HEK293 (cell line): ENCODE measurements at regions not wholly inside any gene's neighbourhood (a gene's known extent, or its start where the extent isn't known, plus 50 kb on each side); places are given as distances from the start of the nearest gene placed in this dataset.
A peak's percentile ranks its signal among the peaks of the same experiment; 100 is the strongest.
"Not testable (repeated sequence)": the region's sequence is repeated elsewhere in the genome, so short reads cannot be mapped to it uniquely, and the experiment has no call there.

Source experiments
- CTCF ChIA-PET: fragments of 350-600 bp; formaldehyde crosslinking; extraction: SDS; loops from one replicate; lab custom pipeline; 2021; ENCODE audit warnings: antibody characterized with exemption; lab: Yijun Ruan, JAX
- POLR2A ChIA-PET: fragments of 300-600 bp; formaldehyde crosslinking; extraction: SDS; loops from one replicate; lab custom pipeline; 2020; ENCODE audit warnings: antibody characterized with exemption, inconsistent platforms; lab: Yijun Ruan, JAX
- H3K27ac ChIP-seq: fragments of 200-500 bp; sonication (Bioruptor generic); 2 replicates; pipeline ENCODE4 v1.5.1; 2014; ENCODE audit warnings: low read depth, low read length, control low read depth, inconsistent platforms; ENCODE audit errors: extremely low read depth
- H3K36me3 ChIP-seq, 2 experiments: fragments of 200-500 bp in 1 of 2; sonication (Bioruptor generic) in 1 of 2; 1 replicate in 1 of 2; 2 replicates in 1 of 2; pipeline ENCODE4 v1.5.1; 2014 to 2017; ENCODE audit warnings: inconsistent platforms in 2 of 2, low read length in 2 of 2; ENCODE audit not compliant: control insufficient read depth in 2 of 2, insufficient read depth in 1 of 2
- H3K4me1 ChIP-seq: fragments of 200-500 bp; sonication (Bioruptor generic); 2 replicates; pipeline ENCODE4 v1.5.1; 2014; ENCODE audit warnings: mild to moderate bottlenecking, low read length, inconsistent platforms; ENCODE audit not compliant: control insufficient read depth, insufficient read depth
- H3K4me3 ChIP-seq: 2 replicates; pipeline ENCODE4 v1.5.1; 2011; ENCODE audit warnings: low read depth, mild to moderate bottlenecking, control low read depth, low read length, moderate library complexity
- H3K9me3 ChIP-seq: fragments of 200-500 bp; sonication (Bioruptor generic); 2 replicates; pipeline ENCODE4 v1.5.1; 2014; ENCODE audit warnings: low read depth, low read length, inconsistent platforms; ENCODE audit not compliant: control insufficient read depth, insufficient read depth
- GFI1B ChIP-seq: fragments of 450-650 bp; formaldehyde crosslinking; IDR thresholded peaks from 2 replicates; pipeline ENCODE4 v1.5.1; 2016; ENCODE audit warnings: missing biosample characterization, missing genetic modification characterization
- GLIS1 ChIP-seq: fragments of 450-650 bp; formaldehyde crosslinking; IDR thresholded peaks from 2 replicates; pipeline ENCODE4 v1.5.1; 2016; ENCODE audit warnings: missing biosample characterization, missing genetic modification characterization
- INSM2 ChIP-seq: fragments of 450-650 bp; formaldehyde crosslinking; IDR thresholded peaks from 2 replicates; pipeline ENCODE4 v1.5.1; 2016; ENCODE audit warnings: missing biosample characterization, missing genetic modification characterization
- KLF10 ChIP-seq: fragments of 450-650 bp; IDR thresholded peaks from 2 replicates; pipeline ENCODE4 v1.5.1; 2018; ENCODE audit warnings: missing biosample characterization, mild to moderate bottlenecking, missing genetic modification characterization
- KLF16 ChIP-seq: fragments of 450-650 bp; formaldehyde crosslinking; IDR thresholded peaks from 2 replicates; pipeline ENCODE4 v1.5.1; 2017; ENCODE audit warnings: missing biosample characterization, missing genetic modification characterization
- PBX3 ChIP-seq: sonication (generic); formaldehyde crosslinking; IDR thresholded peaks from 2 replicates; pipeline ENCODE4 v1.8.1; 2022; ENCODE audit warnings: mild to moderate bottlenecking, moderate library complexity, missing genetic modification reagents
- SALL2 ChIP-seq: fragments of 450-650 bp; formaldehyde crosslinking; IDR thresholded peaks from 2 replicates; pipeline ENCODE4 v1.5.0; 2017; ENCODE audit warnings: missing biosample characterization, mild to moderate bottlenecking, missing genetic modification characterization, borderline replicate concordance
- ZBTB8A ChIP-seq: fragments of 450-650 bp; formaldehyde crosslinking; IDR thresholded peaks from 2 replicates; pipeline ENCODE4 v1.5.1; 2016; ENCODE audit warnings: missing biosample characterization, missing genetic modification characterization
- ZEB2 ChIP-seq: fragments of 450-650 bp; formaldehyde crosslinking; IDR thresholded peaks from 2 replicates; pipeline ENCODE4 v1.5.1; 2016; ENCODE audit warnings: missing biosample characterization, missing genetic modification characterization
- ZFHX2 ChIP-seq: fragments of 450-650 bp; formaldehyde crosslinking; conservative IDR thresholded peaks from 2 replicates; pipeline ENCODE4 v1.5.1; 2016; ENCODE audit warnings: missing biosample characterization, missing genetic modification characterization
- ZNF19 ChIP-seq: fragments of 450-650 bp; formaldehyde crosslinking; IDR thresholded peaks from 2 replicates; pipeline ENCODE4; 2016; ENCODE audit warnings: missing biosample characterization, missing genetic modification characterization, low read depth
- ZNF23 ChIP-seq: fragments of 450-650 bp; formaldehyde crosslinking; IDR thresholded peaks from 2 replicates; pipeline ENCODE4 v1.5.1; 2016; ENCODE audit warnings: missing biosample characterization, missing genetic modification characterization, borderline replicate concordance
- ZNF248 ChIP-seq: fragments of 450-650 bp; formaldehyde crosslinking; IDR thresholded peaks from 2 replicates; pipeline ENCODE4 v1.5.1; 2017; ENCODE audit warnings: missing biosample characterization, missing genetic modification characterization
- ZNF354C ChIP-seq: fragments of 450-650 bp; formaldehyde crosslinking; IDR thresholded peaks from 2 replicates; pipeline ENCODE4 v1.5.1; 2016; ENCODE audit warnings: missing biosample characterization, missing genetic modification characterization, low read depth, borderline replicate concordance
- ZNF394 ChIP-seq: fragments of 450-650 bp; formaldehyde crosslinking; IDR thresholded peaks from 2 replicates; pipeline ENCODE4 v1.5.1; 2016; ENCODE audit warnings: missing biosample characterization, missing genetic modification characterization, mild to moderate bottlenecking, moderate library complexity, borderline replicate concordance
- ZNF404 ChIP-seq: fragments of 450-650 bp; formaldehyde crosslinking; IDR thresholded peaks from 2 replicates; pipeline ENCODE4 v1.5.1; 2017; ENCODE audit warnings: missing biosample characterization, missing genetic modification characterization
- ZNF426 ChIP-seq: fragments of 450-650 bp; formaldehyde crosslinking; IDR thresholded peaks from 2 replicates; pipeline ENCODE4 v1.5.1; 2017; ENCODE audit warnings: missing biosample characterization, missing genetic modification characterization, mild to moderate bottlenecking, inconsistent platforms, moderate library complexity
- ZNF48 ChIP-seq: fragments of 450-650 bp; formaldehyde crosslinking; IDR thresholded peaks from 2 replicates; pipeline ENCODE4 v1.5.1; 2016; ENCODE audit warnings: missing biosample characterization, missing genetic modification characterization
- ZNF548 ChIP-seq: fragments of 450-650 bp; formaldehyde crosslinking; IDR thresholded peaks from 2 replicates; pipeline ENCODE4 v1.5.1; 2016; ENCODE audit warnings: missing biosample characterization, missing genetic modification characterization
- ZNF571 ChIP-seq: fragments of 450-650 bp; formaldehyde crosslinking; IDR thresholded peaks from 2 replicates; pipeline ENCODE4 v1.5.0; 2017; ENCODE audit warnings: missing biosample characterization, missing genetic modification characterization
- ZNF623 ChIP-seq: fragments of 450-650 bp; formaldehyde crosslinking; IDR thresholded peaks from 2 replicates; pipeline ENCODE4 v1.5.1; 2016; ENCODE audit warnings: missing biosample characterization, missing genetic modification characterization
- ZNF629 ChIP-seq: fragments of 450-650 bp; formaldehyde crosslinking; IDR thresholded peaks from 2 replicates; pipeline ENCODE4 v1.5.1; 2017; ENCODE audit warnings: missing biosample characterization, missing genetic modification characterization
- ZNF658 ChIP-seq: fragments of 450-650 bp; formaldehyde crosslinking; IDR thresholded peaks from 2 replicates; pipeline ENCODE4; 2016; ENCODE audit warnings: missing biosample characterization, missing genetic modification characterization
- ZNF768 ChIP-seq: fragments of 450-650 bp; formaldehyde crosslinking; IDR thresholded peaks from 2 replicates; pipeline ENCODE4 v1.5.1; 2018; ENCODE audit warnings: missing biosample characterization, mild to moderate bottlenecking, missing genetic modification characterization
- ZNF837 ChIP-seq: fragments of 450-650 bp; formaldehyde crosslinking; IDR thresholded peaks from 2 replicates; pipeline ENCODE4 v1.5.1; 2016; ENCODE audit warnings: missing biosample characterization, missing genetic modification characterization

- H3K4me1 ChIP-seq = no peaks in the 10 kb centered on the region
- no peaks in the 10 kb centered on the region for H3K36me3 ChIP-seq
- no peak overlapping the region for H3K4me3 ChIP-seq
- H3K9me3 ChIP-seq = no peaks in the 10 kb centered on the region
- CTCF ChIA-PET = interaction anchor here (0.6 kb wide), 1 partner anchor 115 kb away, joined by 3 read pairs; no protein-coding TSS in a partner anchor
- POLR2A ChIA-PET = no interaction called here
- no peak for TF ChIP-seq ZNF48 (tag by site-specific recombination)
- no peak for TF ChIP-seq GFI1B
- TF ChIP-seq ZBTB8A (tag by site-specific recombination) = no peak
- no peak for TF ChIP-seq ZNF23 (tag by site-specific recombination)
- no peak for TF ChIP-seq ZNF354C (tag by site-specific recombination)
- no peak for TF ChIP-seq ZEB2
- TF ChIP-seq ZNF394 (tag by site-specific recombination) = no peak
- TF ChIP-seq ZNF19 (tag by site-specific recombination) = no peak
- TF ChIP-seq ZNF768 = no peak
- TF ChIP-seq ZNF548 = no peak
- TF ChIP-seq, all 188 proteins: peak for 0
- H3K27ac ChIP-seq = no peak overlapping the region
These were observed 421.2 kb downstream of the TMEM121 start for GRCh38 chr14:105947599-105947998.

- H3K4me1 ChIP-seq, POLR2A ChIA-PET, H3K9me3 ChIP-seq, H3K27ac ChIP-seq, H3K36me3 ChIP-seq, H3K4me3 ChIP-seq: not testable (repeated sequence)
- CTCF ChIA-PET = interaction anchor here (0.7 kb wide), 2 partner anchors 17 to 90 kb away, joined by 3 to 4 read pairs; no protein-coding TSS in a partner anchor
These were observed 422.6 kb downstream of the TMEM121 start for GRCh38 chr14:105948955-105949354.

- H3K9me3 ChIP-seq, H3K36me3 ChIP-seq, H3K4me3 ChIP-seq, POLR2A ChIA-PET, H3K4me1 ChIP-seq, H3K27ac ChIP-seq: not testable (repeated sequence)
- CTCF ChIA-PET = interaction anchor here (0.7 to 1.4 kb wide), 2 partner anchors 24 to 307 kb away, joined by 3 to 5 read pairs; no protein-coding TSS in a partner anchor
These were observed 424.0 kb downstream of the TMEM121 start for GRCh38 chr14:105950364-105950892.

GRCh38 chr14:105951399-105951798 lies 425.0 kb downstream of the TMEM121 start:
- POLR2A ChIA-PET = no interaction called here
- Histone ChIP-seq H3K4me3 (no peak overlapping the region), H3K36me3 (no peaks in the 10 kb centered on the region), H3K27ac (no peak overlapping the region), H3K9me3 (no peaks in the 10 kb centered on the region), H3K4me1 (no peaks in the 10 kb centered on the region)
- TF ChIP-seq INSM2 = no peak
- peak; percentile 75 for TF ChIP-seq ZFHX2 (tag by site-specific recombination)
- no peak for TF ChIP-seq KLF10 (tag by site-specific recombination)
- CTCF ChIA-PET = interaction anchor here (0.7 to 1.4 kb wide), 2 partner anchors 23 to 306 kb away, joined by 3 to 5 read pairs; no protein-coding TSS in a partner anchor

- no peaks in the 10 kb centered on the region for H3K36me3 ChIP-seq
- no peaks in the 10 kb centered on the region for H3K4me1 ChIP-seq
- CTCF ChIA-PET = no interaction called here
- H3K9me3 ChIP-seq = no peaks in the 10 kb centered on the region
- H3K4me3 ChIP-seq = no peak overlapping the region
- no peak overlapping the region for H3K27ac ChIP-seq
- POLR2A ChIA-PET = no interaction called here
- TF ChIP-seq ZNF426 (tag by site-specific recombination) = no peak
- TF ChIP-seq ZNF404 (tag by site-specific recombination) = no peak
- no peak for TF ChIP-seq ZNF248 (tag by site-specific recombination)
- TF ChIP-seq ZNF623 = no peak
- TF ChIP-seq ZNF658 (tag by site-specific recombination) = no peak
- no peak for TF ChIP-seq ZNF629 (tag by site-specific recombination)
- TF ChIP-seq PBX3 (CRISPR knock-in tag) = no peak
- TF ChIP-seq KLF16 = no peak
- TF ChIP-seq SALL2 (tag by site-specific recombination) = no peak
- TF ChIP-seq ZNF571 (tag by site-specific recombination) = no peak
- TF ChIP-seq GLIS1 (tag by site-specific recombination) = no peak
- no peak for TF ChIP-seq ZNF837
These were observed 425.8 kb downstream of the TMEM121 start for GRCh38 chr14:105952222-105952621.
